ENCODE measurements at regions not wholly inside any gene's neighbourhood (a gene's known extent, or its start where the extent isn't known, plus 50 kb on each side); places are given as distances from the start of the nearest gene placed in this dataset.

- TF ChIP-seq CTCF (IDR thresholded peaks at IDR 0.05): no peak
- TF ChIP-seq ZFX (IDR thresholded peaks at IDR 0.05; ENCODE audit: borderline replicate concordance): no peak
These were observed 153.2 kb downstream of the LRIG2 start for GRCh38 chr1:113226148-113226547.
